ENCODE measurements at regions not wholly inside any gene's neighbourhood (a gene's known extent, or its start where the extent isn't known, plus 50 kb on each side); places are given as distances from the start of the nearest gene placed in this dataset.
"Not testable (repeated sequence)": the region's sequence is repeated elsewhere in the genome, so short reads cannot be mapped to it uniquely, and the experiment has no call there.

GRCh38 chr7:119745280-119745679 is 527.7 kb upstream of the KCND2 start:
- not testable (repeated sequence) for TF ChIP-seq CTCF (IDR thresholded peaks at IDR 0.05; ENCODE audit: poor library complexity, severe bottlenecking); MXI1 (conservative IDR thresholded peaks at IDR 0.05; ENCODE audit: poor library complexity, severe bottlenecking); EZH2 (IDR thresholded peaks at IDR 0.05; ENCODE audit: borderline replicate concordance, insufficient read depth, low read length, poor library complexity, severe bottlenecking); POLR2AphosphoS5 (IDR thresholded peaks at IDR 0.05); TAF1 (IDR thresholded peaks at IDR 0.05; ENCODE audit: low read depth)
- TF ChIP-seq, protein P1, sequence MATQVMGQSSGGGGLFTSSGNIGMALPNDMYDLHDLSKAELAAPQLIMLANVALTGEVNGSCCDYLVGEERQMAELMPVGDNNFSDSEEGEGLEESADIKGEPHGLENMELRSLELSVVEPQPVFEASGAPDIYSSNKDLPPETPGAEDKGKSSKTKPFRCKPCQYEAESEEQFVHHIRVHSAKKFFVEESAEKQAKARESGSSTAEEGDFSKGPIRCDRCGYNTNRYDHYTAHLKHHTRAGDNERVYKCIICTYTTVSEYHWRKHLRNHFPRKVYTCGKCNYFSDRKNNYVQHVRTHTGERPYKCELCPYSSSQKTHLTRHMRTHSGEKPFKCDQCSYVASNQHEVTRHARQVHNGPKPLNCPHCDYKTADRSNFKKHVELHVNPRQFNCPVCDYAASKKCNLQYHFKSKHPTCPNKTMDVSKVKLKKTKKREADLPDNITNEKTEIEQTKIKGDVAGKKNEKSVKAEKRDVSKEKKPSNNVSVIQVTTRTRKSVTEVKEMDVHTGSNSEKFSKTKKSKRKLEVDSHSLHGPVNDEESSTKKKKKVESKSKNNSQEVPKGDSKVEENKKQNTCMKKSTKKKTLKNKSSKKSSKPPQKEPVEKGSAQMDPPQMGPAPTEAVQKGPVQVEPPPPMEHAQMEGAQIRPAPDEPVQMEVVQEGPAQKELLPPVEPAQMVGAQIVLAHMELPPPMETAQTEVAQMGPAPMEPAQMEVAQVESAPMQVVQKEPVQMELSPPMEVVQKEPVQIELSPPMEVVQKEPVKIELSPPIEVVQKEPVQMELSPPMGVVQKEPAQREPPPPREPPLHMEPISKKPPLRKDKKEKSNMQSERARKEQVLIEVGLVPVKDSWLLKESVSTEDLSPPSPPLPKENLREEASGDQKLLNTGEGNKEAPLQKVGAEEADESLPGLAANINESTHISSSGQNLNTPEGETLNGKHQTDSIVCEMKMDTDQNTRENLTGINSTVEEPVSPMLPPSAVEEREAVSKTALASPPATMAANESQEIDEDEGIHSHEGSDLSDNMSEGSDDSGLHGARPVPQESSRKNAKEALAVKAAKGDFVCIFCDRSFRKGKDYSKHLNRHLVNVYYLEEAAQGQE (IDR thresholded peaks at IDR 0.05; ENCODE audit: borderline replicate concordance) = not testable (repeated sequence)

Data from neural cell (in vitro differentiated cells).